Gastroesophageal sphincter (tissue), 4 donors: ENCODE measurements at regions not wholly inside any gene's neighbourhood (a gene's known extent, or its start where the extent isn't known, plus 50 kb on each side); places are given as distances from the start of the nearest gene placed in this dataset.

ENCODE experiments used
- ATAC-seq: fragments of 150-250 bp; one replicate; pipeline ENCODE4 v1.9.1; 2016; ENCODE audit warnings: mild to moderate bottlenecking, moderate library complexity
- H3K27ac ChIP-seq, 4 donors: fragments of 200-600 bp; sonication (generic) in 3 of 4; 1 replicate in 3 of 4; 2 replicates in 1 of 4; pipeline ENCODE4 v1.5.1; 2016 to 2019
- H3K27me3 ChIP-seq: fragments of 200-600 bp; sonication (generic); one replicate; pipeline ENCODE4 v1.5.1; 2019
- H3K36me3 ChIP-seq, 2 donors: fragments of 200-600 bp; sonication (generic); one replicate each; pipeline ENCODE4 v1.5.1; 2019; ENCODE audit warnings: control low read depth in 1 of 2
- H3K4me1 ChIP-seq, 3 donors: fragments of 200-600 bp; sonication (generic); 1 replicate in 2 of 3; 2 replicates in 1 of 3; pipeline ENCODE4 v1.5.1; 2016 to 2019; ENCODE audit warnings: control low read depth in 2 of 3
- H3K4me3 ChIP-seq, 2 donors: fragments of 200-600 bp; sonication (generic); one replicate each; pipeline ENCODE4 v1.5.1; 2019; ENCODE audit warnings: mild to moderate bottlenecking in 1 of 2, moderate library complexity in 1 of 2
- H3K9me3 ChIP-seq, 3 donors: fragments of 200-600 bp; sonication (generic); one replicate each; pipeline ENCODE4 v1.5.1; 2017 to 2019; ENCODE audit warnings: control low read depth in 2 of 3
- EP300 ChIP-seq: sonication (generic); formaldehyde crosslinking; IDR thresholded peaks from one replicate; pipeline ENCODE4 v1.6.1; 2017; ENCODE audit warnings: antibody characterized with exemption, mild to moderate bottlenecking
- POLR2A ChIP-seq, 2 donors: fragments of 450-650 bp; IDR thresholded peaks; one replicate each; pipeline ENCODE4 v1.6.1; 2017; ENCODE audit warnings: antibody characterized with exemption in 2 of 2, mild to moderate bottlenecking in 2 of 2, moderate library complexity in 1 of 2
- POLR2AphosphoS5 ChIP-seq: sonication (generic); formaldehyde crosslinking; IDR thresholded peaks from one replicate; pipeline ENCODE4 v1.6.1; 2017; ENCODE audit warnings: antibody characterized with exemption
- WGBS, 2 donors: methylation state at CpG; one replicate each; pipeline ENCODE4 v1.1.5; 2018; ENCODE audit warnings: low coverage in 1 of 2; 5-methylcytosine and 5-hydroxymethylcytosine counted together
- TF ChIP-seq, protein P1 (sequence below), 4 experiments: fragments of 200-600 bp in 2 of 4; fragments of 450-650 bp in 2 of 4; sonication (generic) in 1 of 4; IDR thresholded peaks; one replicate each; pipeline ENCODE4 v1.5.1; 2017 to 2019; ENCODE audit warnings: antibody characterized with exemption in 4 of 4, mild to moderate bottlenecking in 2 of 4, moderate library complexity in 2 of 4

DNA sequence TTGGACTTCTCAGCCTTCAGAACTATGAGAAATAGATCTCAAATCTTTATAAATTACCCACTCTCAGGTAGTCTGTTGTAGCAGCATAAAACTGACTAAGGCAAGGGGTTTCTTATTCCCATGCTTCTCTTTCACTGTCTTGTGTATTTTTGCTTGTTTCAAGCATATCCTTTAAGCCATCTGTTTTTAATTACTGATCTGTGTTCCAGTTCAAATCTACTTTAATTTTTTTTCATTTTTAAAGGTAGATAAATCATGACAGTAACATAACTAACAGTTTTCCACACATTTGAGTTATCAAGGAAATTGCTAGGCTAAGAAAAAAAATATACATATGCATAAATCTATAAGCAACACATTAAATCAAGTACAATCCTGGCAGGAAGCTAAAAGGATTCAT lies 317.9 kb upstream of the TNP1 start:
- TF ChIP-seq POLR2A (IDR thresholded peaks at IDR 0.05) = no peak
- no peak for TF ChIP-seq EP300
- TF ChIP-seq, protein P1, sequence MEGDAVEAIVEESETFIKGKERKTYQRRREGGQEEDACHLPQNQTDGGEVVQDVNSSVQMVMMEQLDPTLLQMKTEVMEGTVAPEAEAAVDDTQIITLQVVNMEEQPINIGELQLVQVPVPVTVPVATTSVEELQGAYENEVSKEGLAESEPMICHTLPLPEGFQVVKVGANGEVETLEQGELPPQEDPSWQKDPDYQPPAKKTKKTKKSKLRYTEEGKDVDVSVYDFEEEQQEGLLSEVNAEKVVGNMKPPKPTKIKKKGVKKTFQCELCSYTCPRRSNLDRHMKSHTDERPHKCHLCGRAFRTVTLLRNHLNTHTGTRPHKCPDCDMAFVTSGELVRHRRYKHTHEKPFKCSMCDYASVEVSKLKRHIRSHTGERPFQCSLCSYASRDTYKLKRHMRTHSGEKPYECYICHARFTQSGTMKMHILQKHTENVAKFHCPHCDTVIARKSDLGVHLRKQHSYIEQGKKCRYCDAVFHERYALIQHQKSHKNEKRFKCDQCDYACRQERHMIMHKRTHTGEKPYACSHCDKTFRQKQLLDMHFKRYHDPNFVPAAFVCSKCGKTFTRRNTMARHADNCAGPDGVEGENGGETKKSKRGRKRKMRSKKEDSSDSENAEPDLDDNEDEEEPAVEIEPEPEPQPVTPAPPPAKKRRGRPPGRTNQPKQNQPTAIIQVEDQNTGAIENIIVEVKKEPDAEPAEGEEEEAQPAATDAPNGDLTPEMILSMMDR (IDR thresholded peaks at IDR 0.05) = no peak
- TF ChIP-seq POLR2AphosphoS5 = no peak
- no peaks in the 10 kb centered on the region for H3K36me3 ChIP-seq
- H3K27me3 ChIP-seq = no peaks in the 10 kb centered on the region
- no peaks in the 10 kb centered on the region for H3K4me1 ChIP-seq
- no peak for ATAC-seq
- peaks cover 0 to 11% (median 0%) of the 10 kb centered on the region in 3 donors for H3K9me3 ChIP-seq
- H3K4me3 ChIP-seq = no peak overlapping the region
- H3K27ac ChIP-seq = no peak overlapping the region

DNA sequence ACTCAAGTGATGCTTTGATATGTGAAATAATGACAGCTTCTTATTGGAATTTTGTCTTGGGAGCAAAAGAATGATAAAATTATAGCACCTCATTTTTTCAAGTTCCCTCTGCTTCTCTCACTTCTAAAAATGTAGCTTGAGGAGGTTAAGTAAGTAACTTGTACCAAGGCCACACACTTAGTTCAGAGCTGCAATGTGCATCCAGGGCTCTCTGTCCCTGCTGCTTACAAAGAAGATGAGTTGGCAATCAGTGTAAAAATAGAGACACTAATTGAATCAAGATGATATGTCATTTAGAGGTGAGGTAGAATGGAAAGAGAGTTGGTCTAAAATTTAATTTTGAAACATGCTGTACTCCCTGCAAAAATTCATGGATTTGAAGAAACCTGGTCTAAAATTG lies 312.0 kb upstream of the TNP1 start:
- H3K27me3 ChIP-seq = no peaks in the 10 kb centered on the region
- ATAC-seq = no peak
- no peaks in the 10 kb centered on the region for H3K4me1 ChIP-seq
- TF ChIP-seq, protein P1 (IDR thresholded peaks at IDR 0.05) = no peak
- no peak for TF ChIP-seq EP300
- TF ChIP-seq POLR2AphosphoS5 = no peak
- no peak for TF ChIP-seq POLR2A (IDR thresholded peaks at IDR 0.05)
- no peak overlapping the region for H3K27ac ChIP-seq
- peaks cover 0 to 11% (median 0%) of the 10 kb centered on the region in 3 donors for H3K9me3 ChIP-seq
- H3K36me3 ChIP-seq = no peaks in the 10 kb centered on the region
- H3K4me3 ChIP-seq = no peak overlapping the region

DNA sequence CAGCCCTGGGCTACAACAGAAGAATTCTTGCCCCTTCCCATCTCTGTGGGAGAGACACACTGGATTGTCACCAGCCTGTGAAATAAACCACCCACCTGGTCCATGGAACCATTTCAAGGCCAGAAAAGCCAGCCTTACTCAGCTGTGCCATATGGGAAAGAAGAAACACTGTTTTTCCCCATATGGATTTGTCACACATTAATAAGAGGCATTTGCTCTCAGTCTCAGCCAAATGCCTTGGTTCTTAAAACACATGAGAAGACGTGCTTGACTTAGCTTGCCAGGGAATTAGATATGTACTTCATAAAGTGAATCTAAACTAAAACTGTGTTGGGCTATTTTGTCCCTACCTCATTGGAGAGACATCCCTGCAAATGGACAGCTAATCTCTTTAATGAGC lies 308.6 kb upstream of the TNP1 start:
- no peaks in the 10 kb centered on the region for H3K27me3 ChIP-seq
- TF ChIP-seq, protein P1 (IDR thresholded peaks at IDR 0.05) = no peak
- TF ChIP-seq POLR2A (IDR thresholded peaks at IDR 0.05) (no peak), POLR2AphosphoS5 (no peak), EP300 (no peak)
- peaks cover 0 to 3% (median 2%) of the 10 kb centered on the region in 3 donors for H3K4me1 ChIP-seq
- 50 to 63% methylated on average over 1 of the region's 1 CpG for WGBS, 2 donors
- no peak for ATAC-seq
- H3K9me3 ChIP-seq = no peaks in the 10 kb centered on the region
- H3K36me3 ChIP-seq = no peaks in the 10 kb centered on the region
- no peak overlapping the region for H3K4me3 ChIP-seq
- no peak overlapping the region for H3K27ac ChIP-seq

DNA sequence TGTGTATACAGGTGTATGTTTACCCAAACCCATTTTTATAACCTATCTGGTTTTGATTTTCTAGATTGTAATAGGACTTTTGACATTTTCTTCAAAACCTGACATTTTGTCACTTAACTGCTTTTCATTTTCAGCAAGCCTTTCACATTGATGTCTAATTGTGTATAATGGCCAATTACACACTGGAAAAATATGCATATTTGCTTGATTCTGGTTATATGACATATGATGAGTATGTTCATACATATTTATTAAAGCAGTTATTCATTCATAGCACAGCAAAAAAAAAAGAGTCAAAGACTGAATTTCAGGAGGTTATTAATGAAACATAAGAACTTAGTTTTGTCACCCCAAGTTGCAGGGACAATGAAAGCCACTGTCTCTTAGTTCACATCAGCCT lies 307.7 kb upstream of the TNP1 start:
- H3K4me1 ChIP-seq = peaks cover 0 to 3% (median 2%) of the 10 kb centered on the region in 3 donors
- no peaks in the 10 kb centered on the region for H3K36me3 ChIP-seq
- H3K27me3 ChIP-seq = no peaks in the 10 kb centered on the region
- H3K27ac ChIP-seq = no peak overlapping the region
- no peak for ATAC-seq
- no peak overlapping the region for H3K4me3 ChIP-seq
- H3K9me3 ChIP-seq = no peaks in the 10 kb centered on the region
- TF ChIP-seq POLR2A (IDR thresholded peaks at IDR 0.05) (no peak), POLR2AphosphoS5 (no peak), EP300 (no peak)
- TF ChIP-seq, protein P1 (IDR thresholded peaks at IDR 0.05) = no peak

DNA sequence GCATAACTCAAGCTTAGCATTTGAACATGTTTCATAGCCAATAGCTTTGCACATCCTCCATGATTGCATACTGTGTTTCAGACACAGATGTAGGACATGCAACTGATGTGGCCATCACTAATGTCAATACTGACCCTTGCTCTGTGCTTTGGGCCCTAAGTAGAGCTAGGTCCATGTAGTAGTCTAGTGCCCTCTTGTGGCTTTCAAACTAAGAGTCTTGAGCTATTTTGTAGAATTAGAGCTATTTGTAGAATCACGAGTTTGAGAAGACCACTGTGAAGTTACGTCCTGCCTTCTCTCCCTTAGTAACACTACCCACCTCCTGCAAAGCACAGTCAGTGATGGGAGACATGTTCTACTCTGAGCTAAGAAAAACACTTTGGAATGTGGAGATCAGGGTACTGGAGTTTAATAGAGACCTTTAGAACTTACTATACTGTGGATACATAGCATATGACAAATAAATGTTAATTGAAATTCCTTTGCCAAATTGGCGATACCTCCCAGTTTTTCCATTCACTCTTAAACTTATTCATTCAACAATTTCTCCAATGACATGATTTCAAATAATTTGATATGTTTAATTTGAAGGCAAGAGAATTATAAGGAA lies 306.5 kb upstream of the TNP1 start:
- Histone ChIP-seq H3K27me3 (no peaks in the 10 kb centered on the region), H3K4me3 (no peak overlapping the region), H3K4me1 (peaks cover 0 to 6% (median 2%) of the 10 kb centered on the region in 3 donors), H3K9me3 (no peaks in the 10 kb centered on the region), H3K36me3 (no peaks in the 10 kb centered on the region), H3K27ac (no peak overlapping the region)
- TF ChIP-seq POLR2A (IDR thresholded peaks at IDR 0.05) = no peak
- TF ChIP-seq POLR2AphosphoS5 = no peak
- TF ChIP-seq, protein P1 (IDR thresholded peaks at IDR 0.05) = peak; percentile 28 to 63 (median 44)
- peak; percentile 39 for ATAC-seq
- WGBS, 2 donors = 67 to 68% methylated on average over 3 of the region's 3 CpGs
